ENCODE measurements at regions not wholly inside any gene's neighbourhood (a gene's known extent, or its start where the extent isn't known, plus 50 kb on each side); places are given as distances from the start of the nearest gene placed in this dataset.
A peak's percentile ranks its signal among the peaks of the same experiment; 100 is the strongest.

- DNase-seq, result peak in 2 of 3 donors; percentile 6 to 34
- Histone ChIP-seq H3K27ac (ENCODE audit: low read depth in 1 of 2, low read length in 1 of 2) (no peak overlapping the region), H3K4me1 (ENCODE audit: control insufficient read depth in 5 of 5, insufficient read depth in 5 of 5, low read length in 5 of 5) (peaks cover 0 to 6% (median 0%) of the 10 kb centered on the region in 5 donors), H3K9ac (ENCODE audit: insufficient read depth in 1 of 2, low read length in 2 of 2) (no peak overlapping the region), H3K27me3 (ENCODE audit: control insufficient read depth in 3 of 3, insufficient read depth in 3 of 3, low read length in 2 of 3) (no peaks in the 10 kb centered on the region), H3K9me3 (ENCODE audit: control insufficient read depth in 4 of 4, insufficient read depth in 3 of 4, low read length in 3 of 4) (no peaks in the 10 kb centered on the region), H3K36me3 (ENCODE audit: control insufficient read depth in 4 of 4, insufficient read depth in 4 of 4, low read length in 4 of 4) (no peaks in the 10 kb centered on the region), H3K4me3 (no peak overlapping the region)
- ATAC-seq (ENCODE audit: insufficient read depth, low FRiP score), result no peak
- WGBS, 2 donors, result 76 to 89% methylated on average over 4 of the region's 4 CpGs
- TF ChIP-seq, protein P1, sequence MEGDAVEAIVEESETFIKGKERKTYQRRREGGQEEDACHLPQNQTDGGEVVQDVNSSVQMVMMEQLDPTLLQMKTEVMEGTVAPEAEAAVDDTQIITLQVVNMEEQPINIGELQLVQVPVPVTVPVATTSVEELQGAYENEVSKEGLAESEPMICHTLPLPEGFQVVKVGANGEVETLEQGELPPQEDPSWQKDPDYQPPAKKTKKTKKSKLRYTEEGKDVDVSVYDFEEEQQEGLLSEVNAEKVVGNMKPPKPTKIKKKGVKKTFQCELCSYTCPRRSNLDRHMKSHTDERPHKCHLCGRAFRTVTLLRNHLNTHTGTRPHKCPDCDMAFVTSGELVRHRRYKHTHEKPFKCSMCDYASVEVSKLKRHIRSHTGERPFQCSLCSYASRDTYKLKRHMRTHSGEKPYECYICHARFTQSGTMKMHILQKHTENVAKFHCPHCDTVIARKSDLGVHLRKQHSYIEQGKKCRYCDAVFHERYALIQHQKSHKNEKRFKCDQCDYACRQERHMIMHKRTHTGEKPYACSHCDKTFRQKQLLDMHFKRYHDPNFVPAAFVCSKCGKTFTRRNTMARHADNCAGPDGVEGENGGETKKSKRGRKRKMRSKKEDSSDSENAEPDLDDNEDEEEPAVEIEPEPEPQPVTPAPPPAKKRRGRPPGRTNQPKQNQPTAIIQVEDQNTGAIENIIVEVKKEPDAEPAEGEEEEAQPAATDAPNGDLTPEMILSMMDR (IDR thresholded peaks at IDR 0.05; ENCODE audit: control extremely low read depth, extremely low read depth), result no peak
These were observed 223.7 kb downstream of the IRS1 start for GRCh38 chr2:226575928-226576327.

GRCh38 chr2:226573158-226573557, 226.5 kb downstream of the IRS1 start:
- Histone ChIP-seq H3K27ac (ENCODE audit: low read depth in 1 of 2, low read length in 1 of 2) (no peak overlapping the region), H3K4me3 (no peak overlapping the region), H3K27me3 (ENCODE audit: control insufficient read depth in 3 of 3, insufficient read depth in 3 of 3, low read length in 2 of 3) (no peaks in the 10 kb centered on the region), H3K9me3 (ENCODE audit: control insufficient read depth in 4 of 4, insufficient read depth in 3 of 4, low read length in 3 of 4) (no peaks in the 10 kb centered on the region), H3K9ac (ENCODE audit: insufficient read depth in 1 of 2, low read length in 2 of 2) (no peak overlapping the region), H3K4me1 (ENCODE audit: control insufficient read depth in 5 of 5, insufficient read depth in 5 of 5, low read length in 5 of 5) (peaks cover 0 to 3% (median 0%) of the 10 kb centered on the region in 5 donors), H3K36me3 (ENCODE audit: control insufficient read depth in 4 of 4, insufficient read depth in 4 of 4, low read length in 4 of 4) (no peaks in the 10 kb centered on the region)
- ATAC-seq (ENCODE audit: insufficient read depth, low FRiP score), result no peak
- no peak for DNase-seq
- TF ChIP-seq, protein P1 (IDR thresholded peaks at IDR 0.05; ENCODE audit: control extremely low read depth, extremely low read depth), result no peak

DNA sequence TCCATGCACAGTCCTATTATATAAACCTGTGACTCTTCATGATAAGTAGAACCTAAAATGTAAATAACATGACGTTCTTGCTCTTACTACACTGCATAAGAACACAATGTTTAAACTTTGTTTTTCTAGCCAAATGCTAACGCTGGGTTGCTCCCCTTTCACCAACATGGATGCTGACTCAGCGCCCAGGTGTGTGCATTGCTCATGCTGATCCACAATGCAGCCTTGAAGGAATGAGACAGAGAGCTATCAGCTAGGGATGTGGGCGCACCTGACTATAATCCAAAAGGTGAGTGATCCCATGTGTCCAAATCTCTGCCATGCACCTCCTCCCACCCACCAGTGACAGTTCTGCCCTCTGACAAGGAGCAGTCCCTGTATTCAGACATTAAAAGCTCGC, 235.0 kb downstream of the IRS1 start:
- no peak for ATAC-seq (ENCODE audit: insufficient read depth, low FRiP score)
- Histone ChIP-seq H3K27me3 (ENCODE audit: control insufficient read depth in 3 of 3, insufficient read depth in 3 of 3, low read length in 2 of 3) (no peaks in the 10 kb centered on the region), H3K27ac (ENCODE audit: low read depth in 1 of 2, low read length in 1 of 2) (no peak overlapping the region)

GRCh38 chr2:226561962-226562361, 237.7 kb downstream of the IRS1 start:
- H3K9me3 ChIP-seq (ENCODE audit: control insufficient read depth in 4 of 4, insufficient read depth in 3 of 4, low read length in 3 of 4), result no peaks in the 10 kb centered on the region
- H3K4me3 ChIP-seq, result no peak overlapping the region
- H3K9ac ChIP-seq (ENCODE audit: insufficient read depth in 1 of 2, low read length in 2 of 2), result no peak overlapping the region
- WGBS, 2 donors, result 78 to 94% methylated on average over 1 of the region's 1 CpG
- H3K36me3 ChIP-seq (ENCODE audit: control insufficient read depth in 4 of 4, insufficient read depth in 4 of 4, low read length in 4 of 4), result no peaks in the 10 kb centered on the region
- peaks cover 0 to 2% (median 0%) of the 10 kb centered on the region in 5 donors for H3K4me1 ChIP-seq (ENCODE audit: control insufficient read depth in 5 of 5, insufficient read depth in 5 of 5, low read length in 5 of 5)
- DNase-seq (no peak), ATAC-seq (ENCODE audit: insufficient read depth, low FRiP score) (peak; percentile 41)
- no peaks in the 10 kb centered on the region for H3K27me3 ChIP-seq (ENCODE audit: control insufficient read depth in 3 of 3, insufficient read depth in 3 of 3, low read length in 2 of 3)
- H3K27ac ChIP-seq (ENCODE audit: low read depth in 1 of 2, low read length in 1 of 2), result no peak overlapping the region
- TF ChIP-seq, protein P1 (IDR thresholded peaks at IDR 0.05; ENCODE audit: control extremely low read depth, extremely low read depth), result no peak

More for the DNA sequence above, 235.0 kb downstream of the IRS1 start:
- H3K4me3 ChIP-seq, result no peak overlapping the region
- no peaks in the 10 kb centered on the region for H3K9me3 ChIP-seq (ENCODE audit: control insufficient read depth in 4 of 4, insufficient read depth in 3 of 4, low read length in 3 of 4)
- WGBS, 2 donors, result 87 to 93% methylated on average over 5 of the region's 5 CpGs
- H3K36me3 ChIP-seq (ENCODE audit: control insufficient read depth in 4 of 4, insufficient read depth in 4 of 4, low read length in 4 of 4), result no peaks in the 10 kb centered on the region
- H3K9ac ChIP-seq (ENCODE audit: insufficient read depth in 1 of 2, low read length in 2 of 2), result no peak overlapping the region
- TF ChIP-seq, protein P1 (IDR thresholded peaks at IDR 0.05; ENCODE audit: control extremely low read depth, extremely low read depth), result no peak
- H3K4me1 ChIP-seq (ENCODE audit: control insufficient read depth in 5 of 5, insufficient read depth in 5 of 5, low read length in 5 of 5), result no peaks in the 10 kb centered on the region
- no peak for DNase-seq

Data from lung (tissue), 11 donors.